ENCODE measurements at regions not wholly inside any gene's neighbourhood (a gene's known extent, or its start where the extent isn't known, plus 50 kb on each side); places are given as distances from the start of the nearest gene placed in this dataset.

- CTCF ChIA-PET: no interaction called here
- no peak for DNase-seq (ENCODE audit: extremely low spot score)
- POLR2A ChIA-PET: no interaction called here
- TF ChIP-seq NFRKB (IDR thresholded peaks at IDR 0.05): no peak
- TF ChIP-seq ZNF384 (IDR thresholded peaks at IDR 0.05): no peak
- no peak for TF ChIP-seq ARNT (IDR thresholded peaks at IDR 0.05)
These were observed 147.6 kb upstream of the ANXA10 start for GRCh38 chr4:167944721-167945120.

DNA sequence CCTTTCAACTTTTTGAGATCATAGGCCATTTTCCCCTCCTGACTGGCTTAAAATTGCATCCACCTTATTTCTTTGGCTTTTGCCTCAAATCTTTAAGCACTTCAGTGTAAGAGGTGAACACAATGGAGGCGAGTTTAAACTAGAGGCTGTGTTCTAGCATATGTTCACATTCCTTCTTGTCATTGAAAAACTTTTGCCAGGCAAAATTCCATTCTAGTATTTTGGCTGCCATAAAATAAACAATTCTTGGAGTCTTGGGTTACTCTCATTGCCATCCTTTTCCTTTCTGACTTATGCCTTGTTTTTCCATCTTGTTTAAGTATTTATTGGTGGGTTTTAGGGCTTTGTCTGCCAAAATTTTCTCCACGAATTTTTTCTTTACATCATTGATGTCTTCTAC is 137.3 kb upstream of the ANXA10 start:
- CTCF ChIA-PET: no interaction called here
- POLR2A ChIA-PET: no interaction called here
- no peak for DNase-seq (ENCODE audit: extremely low spot score)
- TF ChIP-seq ZNF384 (IDR thresholded peaks at IDR 0.05): no peak
- TF ChIP-seq ARNT (IDR thresholded peaks at IDR 0.05): no peak
- TF ChIP-seq FOXM1 (IDR thresholded peaks at IDR 0.05; ENCODE audit: borderline replicate concordance): no peak
- TF ChIP-seq L3MBTL2 (conservative IDR thresholded peaks at IDR 0.05): no peak
- no peak for TF ChIP-seq SUZ12 (IDR thresholded peaks at IDR 0.05)
- no peak for TF ChIP-seq FOXK2 (IDR thresholded peaks at IDR 0.05)
- TF ChIP-seq TARDBP (IDR thresholded peaks at IDR 0.05): no peak
- TF ChIP-seq CTBP1 (IDR thresholded peaks at IDR 0.05; ENCODE audit: borderline replicate concordance): no peak
- TF ChIP-seq HDGF (IDR thresholded peaks at IDR 0.05; ENCODE audit: borderline replicate concordance): no peak
- no peak for TF ChIP-seq BHLHE40 (IDR thresholded peaks at IDR 0.05; ENCODE audit: borderline replicate concordance)
- no peak for TF ChIP-seq LEF1 (IDR thresholded peaks at IDR 0.05; ENCODE audit: borderline replicate concordance)
- TF ChIP-seq SP1 (IDR thresholded peaks at IDR 0.05): no peak
- TF ChIP-seq NFRKB (IDR thresholded peaks at IDR 0.05): no peak
- no peak for TF ChIP-seq ELF4 (IDR thresholded peaks at IDR 0.05)
- TF ChIP-seq PKNOX1 (IDR thresholded peaks at IDR 0.05): no peak
- no peak for TF ChIP-seq FOXA1 (IDR thresholded peaks at IDR 0.05)

GRCh38 chr4:167956676-167957075 is 135.7 kb upstream of the ANXA10 start:
- POLR2A ChIA-PET: no interaction called here
- CTCF ChIA-PET: no interaction called here
- TF ChIP-seq SP1 (IDR thresholded peaks at IDR 0.05) (no peak), L3MBTL2 (conservative IDR thresholded peaks at IDR 0.05) (no peak), ELF4 (IDR thresholded peaks at IDR 0.05) (no peak), FOXK2 (IDR thresholded peaks at IDR 0.05) (no peak), NFRKB (IDR thresholded peaks at IDR 0.05) (no peak), LEF1 (IDR thresholded peaks at IDR 0.05; ENCODE audit: borderline replicate concordance) (no peak)
- no peak for DNase-seq (ENCODE audit: extremely low spot score)

DNA sequence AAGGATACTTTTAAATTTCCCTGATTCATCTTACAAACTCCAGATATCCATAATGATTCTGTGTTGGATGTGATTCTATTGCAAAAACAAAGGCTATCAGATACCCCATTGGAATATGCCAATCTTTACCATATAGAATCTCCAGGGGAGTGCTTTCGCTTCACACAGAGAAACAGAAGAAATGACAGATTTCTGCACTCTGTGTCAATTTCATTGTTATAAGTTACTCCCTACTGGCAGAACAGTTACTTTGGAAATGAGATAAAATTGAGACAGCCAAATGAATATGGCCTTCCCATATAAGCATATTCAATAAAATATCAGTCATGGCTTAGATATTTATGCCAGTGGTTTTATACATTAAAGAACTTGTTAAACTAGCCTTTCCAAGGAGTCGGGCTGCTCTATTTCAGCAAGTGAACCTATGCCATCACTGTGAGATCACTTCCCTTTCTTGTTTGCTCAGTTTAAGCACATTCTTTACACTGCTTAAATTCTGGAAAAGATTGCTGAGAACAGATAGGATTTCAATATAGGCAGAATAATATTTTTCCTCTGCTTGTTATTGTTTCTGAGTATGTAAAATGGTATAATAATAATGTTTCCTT is 127.5 kb upstream of the ANXA10 start:
- TF ChIP-seq ZNF384 (IDR thresholded peaks at IDR 0.05) (no peak), L3MBTL2 (conservative IDR thresholded peaks at IDR 0.05) (no peak), HDGF (IDR thresholded peaks at IDR 0.05; ENCODE audit: borderline replicate concordance) (no peak), BHLHE40 (IDR thresholded peaks at IDR 0.05; ENCODE audit: borderline replicate concordance) (no peak)
- CTCF ChIA-PET: no interaction called here

GRCh38 chr4:167966143-167966542 is 126.2 kb upstream of the ANXA10 start:
- POLR2A ChIA-PET: no interaction called here
- no peak for DNase-seq (ENCODE audit: extremely low spot score)
- CTCF ChIA-PET: no interaction called here
- TF ChIP-seq PKNOX1 (IDR thresholded peaks at IDR 0.05): no peak
- TF ChIP-seq CTBP1 (IDR thresholded peaks at IDR 0.05; ENCODE audit: borderline replicate concordance): no peak
- no peak for TF ChIP-seq SP1 (IDR thresholded peaks at IDR 0.05)

More for the DNA sequence above, 127.5 kb upstream of the ANXA10 start:
- POLR2A ChIA-PET: no interaction called here
- DNase-seq (ENCODE audit: extremely low spot score): no peak

- CTCF ChIA-PET: no interaction called here
- POLR2A ChIA-PET: no interaction called here
- no peak for DNase-seq (ENCODE audit: extremely low spot score)
- TF ChIP-seq FOXM1 (IDR thresholded peaks at IDR 0.05; ENCODE audit: borderline replicate concordance) (no peak), TARDBP (IDR thresholded peaks at IDR 0.05) (no peak), NFRKB (IDR thresholded peaks at IDR 0.05) (no peak), ARNT (IDR thresholded peaks at IDR 0.05) (no peak), HDGF (IDR thresholded peaks at IDR 0.05; ENCODE audit: borderline replicate concordance) (no peak), LEF1 (IDR thresholded peaks at IDR 0.05; ENCODE audit: borderline replicate concordance) (no peak), SUZ12 (IDR thresholded peaks at IDR 0.05) (no peak), PKNOX1 (IDR thresholded peaks at IDR 0.05) (no peak), FOXK2 (IDR thresholded peaks at IDR 0.05) (no peak), ZNF384 (IDR thresholded peaks at IDR 0.05) (no peak), BHLHE40 (IDR thresholded peaks at IDR 0.05; ENCODE audit: borderline replicate concordance) (no peak), FOXA1 (IDR thresholded peaks at IDR 0.05) (no peak), CTBP1 (IDR thresholded peaks at IDR 0.05; ENCODE audit: borderline replicate concordance) (no peak)
These were observed 118.8 kb upstream of the ANXA10 start for GRCh38 chr4:167973513-167973912.

DNA sequence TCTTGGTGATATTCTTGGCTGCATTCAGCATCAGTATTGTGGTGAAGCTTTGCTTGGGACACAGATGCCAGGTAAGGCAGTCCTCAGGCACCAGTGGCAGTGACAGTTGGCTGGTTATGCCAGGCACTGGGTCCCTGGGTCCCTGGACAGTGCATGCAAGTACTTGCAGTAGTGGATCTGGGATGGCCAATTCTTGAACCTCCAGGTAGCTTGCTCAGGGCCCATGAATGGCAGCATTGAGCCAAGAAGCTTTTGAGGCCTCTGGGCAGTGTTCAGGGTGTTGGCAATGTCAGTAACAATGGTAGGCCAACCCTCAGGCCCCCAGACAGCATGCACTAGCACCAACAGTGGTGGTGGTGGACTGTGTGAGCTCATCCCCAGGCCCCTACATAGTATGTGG is 106.8 kb upstream of the ANXA10 start:
- POLR2A ChIA-PET: no interaction called here
- no peak for TF ChIP-seq BHLHE40 (IDR thresholded peaks at IDR 0.05; ENCODE audit: borderline replicate concordance)
- no peak for TF ChIP-seq PKNOX1 (IDR thresholded peaks at IDR 0.05)
- no peak for TF ChIP-seq HDGF (IDR thresholded peaks at IDR 0.05; ENCODE audit: borderline replicate concordance)
- no peak for TF ChIP-seq FOXA1 (IDR thresholded peaks at IDR 0.05)
- no peak for TF ChIP-seq L3MBTL2 (conservative IDR thresholded peaks at IDR 0.05)
- TF ChIP-seq SUZ12 (IDR thresholded peaks at IDR 0.05): no peak
- TF ChIP-seq ARNT (IDR thresholded peaks at IDR 0.05): no peak
- TF ChIP-seq SP1 (IDR thresholded peaks at IDR 0.05): no peak
- no peak for TF ChIP-seq ELF4 (IDR thresholded peaks at IDR 0.05)
- no peak for TF ChIP-seq NFRKB (IDR thresholded peaks at IDR 0.05)
- no peak for TF ChIP-seq FOXK2 (IDR thresholded peaks at IDR 0.05)
- TF ChIP-seq CTBP1 (IDR thresholded peaks at IDR 0.05; ENCODE audit: borderline replicate concordance): no peak
- TF ChIP-seq LEF1 (IDR thresholded peaks at IDR 0.05; ENCODE audit: borderline replicate concordance): no peak
- CTCF ChIA-PET: no interaction called here
- no peak for DNase-seq (ENCODE audit: extremely low spot score)
